ENCODE measurements at regions not wholly inside any gene's neighbourhood (a gene's known extent, or its start where the extent isn't known, plus 50 kb on each side); places are given as distances from the start of the nearest gene placed in this dataset.

GRCh38 chr2:204486805-204487204, 58.5 kb upstream of the PARD3B start:
- Mint-ChIP-seq H3K27me3 (ENCODE audit: unreplicated experiment) (no peaks in the 10 kb centered on the region), H3K36me3 (ENCODE audit: unreplicated experiment) (no peaks in the 10 kb centered on the region), H3K4me3 (ENCODE audit: unreplicated experiment) (no peak overlapping the region), H3K9me3 (ENCODE audit: unreplicated experiment) (no peaks in the 10 kb centered on the region), H3K4me1 (ENCODE audit: low read depth, unreplicated experiment) (no peaks in the 10 kb centered on the region), H3K27ac (ENCODE audit: unreplicated experiment) (no peak overlapping the region)
- no peak for TF ChIP-seq CTCF (IDR thresholded peaks at IDR 0.05; ENCODE audit: partially characterized antibody, unreplicated experiment)
- DNase-seq, result no peak

- no peak for DNase-seq
- no peak overlapping the region for H3K27ac Mint-ChIP-seq (ENCODE audit: unreplicated experiment)
- H3K27me3 Mint-ChIP-seq (ENCODE audit: unreplicated experiment), result no peaks in the 10 kb centered on the region
- no peak for TF ChIP-seq CTCF (IDR thresholded peaks at IDR 0.05; ENCODE audit: partially characterized antibody, unreplicated experiment)
- H3K4me1 Mint-ChIP-seq (ENCODE audit: low read depth, unreplicated experiment), result no peaks in the 10 kb centered on the region
- no peak overlapping the region for H3K4me3 Mint-ChIP-seq (ENCODE audit: unreplicated experiment)
- no peaks in the 10 kb centered on the region for H3K9me3 Mint-ChIP-seq (ENCODE audit: unreplicated experiment)
- H3K36me3 Mint-ChIP-seq (ENCODE audit: unreplicated experiment), result no peaks in the 10 kb centered on the region
Measured at GRCh38 chr2:204487447-204488229, 57.6 kb upstream of the PARD3B start.

GRCh38 chr2:204491528-204491927, 53.7 kb upstream of the PARD3B start:
- TF ChIP-seq CTCF (IDR thresholded peaks at IDR 0.05; ENCODE audit: partially characterized antibody, unreplicated experiment), result no peak
- Mint-ChIP-seq H3K36me3 (ENCODE audit: unreplicated experiment) (no peaks in the 10 kb centered on the region), H3K4me1 (ENCODE audit: low read depth, unreplicated experiment) (no peaks in the 10 kb centered on the region), H3K27me3 (ENCODE audit: unreplicated experiment) (no peaks in the 10 kb centered on the region), H3K4me3 (ENCODE audit: unreplicated experiment) (no peak overlapping the region), H3K9me3 (ENCODE audit: unreplicated experiment) (no peaks in the 10 kb centered on the region), H3K27ac (ENCODE audit: unreplicated experiment) (no peak overlapping the region)
- DNase-seq, result no peak

- Mint-ChIP-seq H3K4me3 (ENCODE audit: unreplicated experiment) (no peak overlapping the region), H3K27ac (ENCODE audit: unreplicated experiment) (no peak overlapping the region), H3K27me3 (ENCODE audit: unreplicated experiment) (no peaks in the 10 kb centered on the region), H3K9me3 (ENCODE audit: unreplicated experiment) (no peaks in the 10 kb centered on the region), H3K36me3 (ENCODE audit: unreplicated experiment) (no peaks in the 10 kb centered on the region), H3K4me1 (ENCODE audit: low read depth, unreplicated experiment) (no peaks in the 10 kb centered on the region)
- no peak for TF ChIP-seq CTCF (IDR thresholded peaks at IDR 0.05; ENCODE audit: partially characterized antibody, unreplicated experiment)
- no peak for DNase-seq
Measured at GRCh38 chr2:204492417-204492816, 52.9 kb upstream of the PARD3B start.

- H3K4me1 Mint-ChIP-seq (ENCODE audit: low read depth, unreplicated experiment), result no peaks in the 10 kb centered on the region
- no peak overlapping the region for H3K27ac Mint-ChIP-seq (ENCODE audit: unreplicated experiment)
- TF ChIP-seq CTCF (IDR thresholded peaks at IDR 0.05; ENCODE audit: partially characterized antibody, unreplicated experiment), result no peak
- H3K9me3 Mint-ChIP-seq (ENCODE audit: unreplicated experiment), result no peaks in the 10 kb centered on the region
- H3K27me3 Mint-ChIP-seq (ENCODE audit: unreplicated experiment), result no peaks in the 10 kb centered on the region
- DNase-seq, result no peak
- no peak overlapping the region for H3K4me3 Mint-ChIP-seq (ENCODE audit: unreplicated experiment)
- no peaks in the 10 kb centered on the region for H3K36me3 Mint-ChIP-seq (ENCODE audit: unreplicated experiment)
Measured at GRCh38 chr2:204494681-204495080, 50.6 kb upstream of the PARD3B start.
